ENCODE measurements at regions not wholly inside any gene's neighbourhood (a gene's known extent, or its start where the extent isn't known, plus 50 kb on each side); places are given as distances from the start of the nearest gene placed in this dataset.

- Histone ChIP-seq H3K9me3 (ENCODE audit: control insufficient read depth in 2 of 2, insufficient read depth in 1 of 2, low read depth in 1 of 2, low read length in 1 of 2) (no peaks in the 10 kb centered on the region), H3K36me3 (ENCODE audit: control insufficient read depth in 3 of 3, insufficient read depth in 2 of 3, low read depth in 1 of 3, low read length in 3 of 3) (no peaks in the 10 kb centered on the region), H3K27ac (ENCODE audit: low read depth in 1 of 3, low read length in 2 of 3) (no peak overlapping the region), H3K4me3 (ENCODE audit: low read depth in 1 of 3, low read length in 3 of 3) (no peak overlapping the region), H3K4me1 (ENCODE audit: control insufficient read depth in 3 of 3, insufficient read depth in 2 of 3, low read depth in 1 of 3, low read length in 2 of 3) (no peaks in the 10 kb centered on the region), H3K27me3 (ENCODE audit: control insufficient read depth in 3 of 3, insufficient read depth in 3 of 3, low read length in 3 of 3) (no peaks in the 10 kb centered on the region)
- FAIRE-seq (no peak), DNase-seq (no peak)
- 53 to 63% (median 56%) methylated on average over 3 of the region's 3 CpGs for WGBS, 3 donors
These were observed 742.1 kb upstream of the SOX9 start for GRCh38 chr17:71378741-71379140.

- Histone ChIP-seq H3K27me3 (ENCODE audit: control insufficient read depth in 3 of 3, insufficient read depth in 3 of 3, low read length in 3 of 3) (no peaks in the 10 kb centered on the region), H3K4me3 (ENCODE audit: low read depth in 1 of 3, low read length in 3 of 3) (no peak overlapping the region), H3K27ac (ENCODE audit: low read depth in 1 of 3, low read length in 2 of 3) (no peak overlapping the region), H3K9me3 (ENCODE audit: control insufficient read depth in 2 of 2, insufficient read depth in 1 of 2, low read depth in 1 of 2, low read length in 1 of 2) (no peaks in the 10 kb centered on the region), H3K36me3 (ENCODE audit: control insufficient read depth in 3 of 3, insufficient read depth in 2 of 3, low read depth in 1 of 3, low read length in 3 of 3) (no peaks in the 10 kb centered on the region), H3K4me1 (ENCODE audit: control insufficient read depth in 3 of 3, insufficient read depth in 2 of 3, low read depth in 1 of 3, low read length in 2 of 3) (no peaks in the 10 kb centered on the region)
- DNase-seq (no peak), FAIRE-seq (no peak)
These were observed 741.3 kb upstream of the SOX9 start for GRCh38 chr17:71379512-71379911.

- H3K27ac ChIP-seq (ENCODE audit: low read depth in 1 of 3, low read length in 2 of 3) = no peak overlapping the region
- FAIRE-seq (no peak), DNase-seq (no peak)
- no peak overlapping the region for H3K4me3 ChIP-seq (ENCODE audit: low read depth in 1 of 3, low read length in 3 of 3)
- H3K4me1 ChIP-seq (ENCODE audit: control insufficient read depth in 3 of 3, insufficient read depth in 2 of 3, low read depth in 1 of 3, low read length in 2 of 3) = no peaks in the 10 kb centered on the region
- H3K9me3 ChIP-seq (ENCODE audit: control insufficient read depth in 2 of 2, insufficient read depth in 1 of 2, low read depth in 1 of 2, low read length in 1 of 2) = no peaks in the 10 kb centered on the region
- H3K27me3 ChIP-seq (ENCODE audit: control insufficient read depth in 3 of 3, insufficient read depth in 3 of 3, low read length in 3 of 3) = no peaks in the 10 kb centered on the region
- H3K36me3 ChIP-seq (ENCODE audit: control insufficient read depth in 3 of 3, insufficient read depth in 2 of 3, low read depth in 1 of 3, low read length in 3 of 3) = no peaks in the 10 kb centered on the region
- 64 to 76% (median 70%) methylated on average over 3 of the region's 3 CpGs for WGBS, 3 donors
These were observed 740.3 kb upstream of the SOX9 start for GRCh38 chr17:71380535-71380934.

- no peak overlapping the region for H3K27ac ChIP-seq (ENCODE audit: low read depth in 1 of 3, low read length in 2 of 3)
- FAIRE-seq = no peak
- H3K36me3 ChIP-seq (ENCODE audit: control insufficient read depth in 3 of 3, insufficient read depth in 2 of 3, low read depth in 1 of 3, low read length in 3 of 3) = no peaks in the 10 kb centered on the region
- H3K27me3 ChIP-seq (ENCODE audit: control insufficient read depth in 3 of 3, insufficient read depth in 3 of 3, low read length in 3 of 3) = no peaks in the 10 kb centered on the region
- 65 to 74% (median 74%) methylated on average over 2 of the region's 2 CpGs for WGBS, 3 donors
- no peak overlapping the region for H3K4me3 ChIP-seq (ENCODE audit: low read depth in 1 of 3, low read length in 3 of 3)
- DNase-seq = no peak
- no peaks in the 10 kb centered on the region for H3K9me3 ChIP-seq (ENCODE audit: control insufficient read depth in 2 of 2, insufficient read depth in 1 of 2, low read depth in 1 of 2, low read length in 1 of 2)
- H3K4me1 ChIP-seq (ENCODE audit: control insufficient read depth in 3 of 3, insufficient read depth in 2 of 3, low read depth in 1 of 3, low read length in 2 of 3) = no peaks in the 10 kb centered on the region
These were observed 739.9 kb upstream of the SOX9 start for GRCh38 chr17:71380936-71381335.

- Histone ChIP-seq H3K36me3 (ENCODE audit: control insufficient read depth in 3 of 3, insufficient read depth in 2 of 3, low read depth in 1 of 3, low read length in 3 of 3) (no peaks in the 10 kb centered on the region), H3K4me1 (ENCODE audit: control insufficient read depth in 3 of 3, insufficient read depth in 2 of 3, low read depth in 1 of 3, low read length in 2 of 3) (no peaks in the 10 kb centered on the region), H3K27ac (ENCODE audit: low read depth in 1 of 3, low read length in 2 of 3) (no peak overlapping the region), H3K4me3 (ENCODE audit: low read depth in 1 of 3, low read length in 3 of 3) (no peak overlapping the region), H3K9me3 (ENCODE audit: control insufficient read depth in 2 of 2, insufficient read depth in 1 of 2, low read depth in 1 of 2, low read length in 1 of 2) (peaks cover 0 to 3% of the 10 kb centered on the region in 2 donors), H3K27me3 (ENCODE audit: control insufficient read depth in 3 of 3, insufficient read depth in 3 of 3, low read length in 3 of 3) (no peaks in the 10 kb centered on the region)
- DNase-seq (no peak), FAIRE-seq (no peak)
- WGBS, 3 donors = 83 to 87% (median 83%) methylated on average over 2 of the region's 2 CpGs
These were observed 737.7 kb upstream of the SOX9 start for GRCh38 chr17:71383091-71383490.

- Histone ChIP-seq H3K9me3 (ENCODE audit: control insufficient read depth in 2 of 2, insufficient read depth in 1 of 2, low read depth in 1 of 2, low read length in 1 of 2) (peaks cover 0 to 3% of the 10 kb centered on the region in 2 donors), H3K4me1 (ENCODE audit: control insufficient read depth in 3 of 3, insufficient read depth in 2 of 3, low read depth in 1 of 3, low read length in 2 of 3) (no peaks in the 10 kb centered on the region), H3K27me3 (ENCODE audit: control insufficient read depth in 3 of 3, insufficient read depth in 3 of 3, low read length in 3 of 3) (no peaks in the 10 kb centered on the region), H3K36me3 (ENCODE audit: control insufficient read depth in 3 of 3, insufficient read depth in 2 of 3, low read depth in 1 of 3, low read length in 3 of 3) (no peaks in the 10 kb centered on the region), H3K27ac (ENCODE audit: low read depth in 1 of 3, low read length in 2 of 3) (no peak overlapping the region), H3K4me3 (ENCODE audit: low read depth in 1 of 3, low read length in 3 of 3) (no peak overlapping the region)
- no peak for FAIRE-seq
- DNase-seq = no peak
These were observed 733.4 kb upstream of the SOX9 start for GRCh38 chr17:71387456-71387855.

- Histone ChIP-seq H3K9me3 (ENCODE audit: control insufficient read depth in 2 of 2, insufficient read depth in 1 of 2, low read depth in 1 of 2, low read length in 1 of 2) (peaks cover 0 to 1% of the 10 kb centered on the region in 2 donors), H3K4me1 (ENCODE audit: control insufficient read depth in 3 of 3, insufficient read depth in 2 of 3, low read depth in 1 of 3, low read length in 2 of 3) (no peaks in the 10 kb centered on the region), H3K27ac (ENCODE audit: low read depth in 1 of 3, low read length in 2 of 3) (no peak overlapping the region), H3K36me3 (ENCODE audit: control insufficient read depth in 3 of 3, insufficient read depth in 2 of 3, low read depth in 1 of 3, low read length in 3 of 3) (no peaks in the 10 kb centered on the region), H3K27me3 (ENCODE audit: control insufficient read depth in 3 of 3, insufficient read depth in 3 of 3, low read length in 3 of 3) (no peaks in the 10 kb centered on the region), H3K4me3 (ENCODE audit: low read depth in 1 of 3, low read length in 3 of 3) (no peak overlapping the region)
- FAIRE-seq (no peak), DNase-seq (no peak)
- 69 to 81% (median 72%) methylated on average over 4 of the region's 4 CpGs for WGBS, 3 donors
These were observed 727.9 kb upstream of the SOX9 start for GRCh38 chr17:71392715-71393567.

- H3K27ac ChIP-seq (ENCODE audit: low read depth in 1 of 3, low read length in 2 of 3) = no peak overlapping the region
- H3K36me3 ChIP-seq (ENCODE audit: control insufficient read depth in 3 of 3, insufficient read depth in 2 of 3, low read depth in 1 of 3, low read length in 3 of 3) = no peaks in the 10 kb centered on the region
- no peak overlapping the region for H3K4me3 ChIP-seq (ENCODE audit: low read depth in 1 of 3, low read length in 3 of 3)
- no peaks in the 10 kb centered on the region for H3K9me3 ChIP-seq (ENCODE audit: control insufficient read depth in 2 of 2, insufficient read depth in 1 of 2, low read depth in 1 of 2, low read length in 1 of 2)
- no peaks in the 10 kb centered on the region for H3K27me3 ChIP-seq (ENCODE audit: control insufficient read depth in 3 of 3, insufficient read depth in 3 of 3, low read length in 3 of 3)
- WGBS, 3 donors = 54 to 64% (median 57%) methylated on average over 2 of the region's 2 CpGs
- H3K4me1 ChIP-seq (ENCODE audit: control insufficient read depth in 3 of 3, insufficient read depth in 2 of 3, low read depth in 1 of 3, low read length in 2 of 3) = no peaks in the 10 kb centered on the region
- FAIRE-seq (no peak), DNase-seq (no peak)
These were observed 724.9 kb upstream of the SOX9 start for GRCh38 chr17:71395901-71396300.

- Histone ChIP-seq H3K4me1 (ENCODE audit: control insufficient read depth in 3 of 3, insufficient read depth in 2 of 3, low read depth in 1 of 3, low read length in 2 of 3) (no peaks in the 10 kb centered on the region), H3K27me3 (ENCODE audit: control insufficient read depth in 3 of 3, insufficient read depth in 3 of 3, low read length in 3 of 3) (no peaks in the 10 kb centered on the region), H3K9me3 (ENCODE audit: control insufficient read depth in 2 of 2, insufficient read depth in 1 of 2, low read depth in 1 of 2, low read length in 1 of 2) (no peaks in the 10 kb centered on the region), H3K36me3 (ENCODE audit: control insufficient read depth in 3 of 3, insufficient read depth in 2 of 3, low read depth in 1 of 3, low read length in 3 of 3) (no peaks in the 10 kb centered on the region), H3K4me3 (ENCODE audit: low read depth in 1 of 3, low read length in 3 of 3) (no peak overlapping the region), H3K27ac (ENCODE audit: low read depth in 1 of 3, low read length in 2 of 3) (no peak overlapping the region)
- DNase-seq = no peak
- 48 to 74% (median 74%) methylated on average over 3 of the region's 3 CpGs for WGBS, 3 donors
- FAIRE-seq = no peak
These were observed 724.1 kb upstream of the SOX9 start for GRCh38 chr17:71396711-71397110.
